ENCODE measurements at regions not wholly inside any gene's neighbourhood (a gene's known extent, or its start where the extent isn't known, plus 50 kb on each side); places are given as distances from the start of the nearest gene placed in this dataset.

- TF ChIP-seq RAD21 (conservative IDR thresholded peaks at IDR 0.05) (no peak), CTCF (IDR thresholded peaks at IDR 0.05; ENCODE audit: poor library complexity, severe bottlenecking) (no peak), SMC3 (conservative IDR thresholded peaks at IDR 0.05; ENCODE audit: poor library complexity) (no peak), POLR2AphosphoS5 (IDR thresholded peaks at IDR 0.05) (no peak), REST (IDR thresholded peaks at IDR 0.05; ENCODE audit: borderline replicate concordance) (no peak), EP300 (conservative IDR thresholded peaks at IDR 0.05; ENCODE audit: poor library complexity, severe bottlenecking) (no peak), TAF1 (IDR thresholded peaks at IDR 0.05; ENCODE audit: low read depth) (no peak), EZH2 (IDR thresholded peaks at IDR 0.05; ENCODE audit: borderline replicate concordance, insufficient read depth, low read length, poor library complexity, severe bottlenecking) (no peak)
These were observed 338.3 kb downstream of the RNF144B start for GRCh38 chr6:18725449-18725848.
